ACHN (cell line): ENCODE measurements at regions not wholly inside any gene's neighbourhood (a gene's known extent, or its start where the extent isn't known, plus 50 kb on each side); places are given as distances from the start of the nearest gene placed in this dataset.
"Not testable (repeated sequence)": the region's sequence is repeated elsewhere in the genome, so short reads cannot be mapped to it uniquely, and the experiment has no call there.

ENCODE experiments used
- DNase-seq: peaks from one replicate; pipeline ENCODE4 v3.0.0-alpha.2; 2015
- in situ Hi-C: cut with HindIII; loops from 2 replicates; pipeline ENCODE4 v1.10.0; 2017; ENCODE audit warnings: low sequenced_read_pairs, low pct_ligation_motif_present, low pct_unique_long_range_greater_than_20kb

GRCh38 chr14:105682956-105683570, 156.7 kb downstream of the TMEM121 start:
- no peak for DNase-seq
- in situ Hi-C loops, result no loop called here

GRCh38 chr14:105684056-105684455, 157.7 kb downstream of the TMEM121 start:
- in situ Hi-C loops, DNase-seq: not testable (repeated sequence)

- in situ Hi-C loops, DNase-seq: not testable (repeated sequence)
Observed at GRCh38 chr14:105684597-105684996, 158.2 kb downstream of the TMEM121 start.

DNA sequence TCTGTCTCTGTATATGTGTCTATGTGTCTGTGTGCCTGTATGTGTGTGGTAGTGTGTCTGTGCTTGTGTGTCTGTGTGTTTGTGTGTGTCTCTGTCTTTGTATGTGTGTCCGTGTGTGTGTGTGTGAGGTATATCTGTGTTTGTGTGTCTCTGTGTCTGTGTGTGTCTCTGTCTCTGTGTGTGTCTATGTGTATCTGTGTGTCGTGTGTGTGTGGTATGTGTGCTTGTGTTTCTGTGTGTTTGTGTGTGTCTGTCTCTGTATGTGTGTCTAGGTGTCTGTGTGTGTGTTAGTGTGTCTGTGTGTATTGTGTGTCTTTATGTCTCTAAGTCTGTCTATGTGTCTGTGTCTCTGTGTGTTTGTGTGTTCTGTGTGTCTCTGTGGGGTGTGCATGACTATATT, 158.6 kb downstream of the TMEM121 start:
- DNase-seq, result no peak
- in situ Hi-C loops, result no loop called here

DNA sequence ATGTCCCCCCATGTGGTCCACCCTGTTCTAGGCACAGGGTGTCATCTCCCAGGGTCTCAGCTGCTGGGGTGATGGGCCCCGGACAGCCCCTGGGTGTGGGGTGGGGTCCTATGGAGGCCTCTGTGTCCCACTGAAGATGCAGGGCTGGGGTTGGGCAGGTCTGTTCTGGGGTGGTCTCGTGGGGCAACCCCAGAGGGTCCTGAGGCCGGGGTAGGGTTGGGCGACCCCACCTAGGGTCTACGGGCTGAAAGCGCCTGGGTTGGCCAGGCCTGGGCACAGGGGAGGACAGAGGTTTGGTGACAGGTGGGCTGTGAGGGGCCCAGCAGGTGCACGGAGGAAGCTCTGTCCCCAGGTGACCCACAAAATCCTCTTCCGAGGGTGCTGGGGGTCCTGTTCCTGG, 159.2 kb downstream of the TMEM121 start:
- DNase-seq, in situ Hi-C loops: not testable (repeated sequence)

- in situ Hi-C loops, DNase-seq: not testable (repeated sequence)
Observed at GRCh38 chr14:105686050-105686449, 159.7 kb downstream of the TMEM121 start.

GRCh38 chr14:105686462-105687170, 160.2 kb downstream of the TMEM121 start:
- in situ Hi-C loops, DNase-seq: not testable (repeated sequence)

DNA sequence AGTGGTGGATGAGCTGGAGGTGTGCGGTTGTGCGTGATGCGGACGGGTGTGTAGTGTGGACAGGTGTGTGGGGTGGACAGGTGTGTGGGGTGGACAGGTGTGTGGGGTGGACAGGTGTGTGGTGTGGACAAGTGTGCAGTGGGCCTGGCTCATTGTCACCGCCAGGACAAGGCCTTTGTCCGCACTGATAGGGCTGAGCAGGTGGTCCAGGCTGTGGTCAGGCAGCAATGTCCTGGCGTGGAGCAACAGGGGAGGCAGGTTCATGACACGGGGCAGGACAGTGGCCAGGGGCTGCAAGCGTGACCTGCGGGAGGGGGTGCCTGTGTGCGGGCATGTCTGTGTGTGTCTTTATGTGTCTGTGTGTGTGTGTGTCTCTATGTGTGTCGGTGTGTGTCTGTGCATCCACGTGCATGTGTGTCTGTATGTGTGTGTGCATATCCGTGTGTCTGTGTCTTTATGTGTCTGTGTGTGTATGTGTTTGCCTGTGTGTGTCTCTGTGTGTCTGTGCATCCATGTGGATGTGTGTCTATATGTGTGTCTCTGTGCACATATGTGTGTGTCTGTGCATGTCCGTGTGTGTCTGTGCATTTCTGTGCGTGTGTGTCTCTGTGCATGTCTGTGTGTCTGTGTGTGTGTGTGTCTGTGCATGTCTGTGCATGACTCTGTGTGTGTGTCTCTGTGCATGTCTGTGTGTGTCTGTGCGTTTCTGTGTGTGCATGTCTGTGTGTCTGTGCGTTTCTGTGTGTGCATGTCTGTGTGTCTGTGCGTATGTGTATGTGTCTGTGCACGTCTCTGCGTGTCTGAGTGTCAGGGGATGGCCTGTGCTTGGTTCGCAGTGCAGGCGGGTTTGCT, 161.0 kb downstream of the TMEM121 start:
- DNase-seq, in situ Hi-C loops: not testable (repeated sequence)

DNA sequence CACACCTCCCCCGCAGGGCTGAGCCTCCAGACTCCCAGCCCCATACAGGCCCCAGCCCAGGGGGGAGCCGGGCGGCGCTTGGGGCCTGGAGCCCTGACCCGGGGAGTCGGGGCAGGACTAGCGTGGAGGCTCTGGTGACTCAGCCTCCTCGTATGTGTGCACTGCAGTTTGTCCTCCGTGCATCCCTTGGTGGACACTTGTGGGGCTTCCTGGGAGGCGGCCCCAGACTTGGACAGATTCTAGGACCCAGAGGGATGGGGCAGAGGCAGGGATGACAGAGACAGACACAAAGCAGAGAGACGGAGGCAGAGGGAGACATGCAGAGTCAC, 161.6 kb downstream of the TMEM121 start:
- peak; percentile 2 for DNase-seq
- in situ Hi-C loops, result not testable (repeated sequence)

- DNase-seq, result not testable (repeated sequence)
Observed at GRCh38 chr14:105688664-105689221, 162.4 kb downstream of the TMEM121 start.

GRCh38 chr14:105689722-105690121, 163.3 kb downstream of the TMEM121 start:
- in situ Hi-C loops, result no loop called here
- DNase-seq, result no peak

More at GRCh38 chr14:105688664-105689221, 162.4 kb downstream of the TMEM121 start:
- in situ Hi-C loops, result not testable (repeated sequence)

- DNase-seq, result no peak
- in situ Hi-C loops, result no loop called here
Observed at GRCh38 chr14:105690671-105691070, 164.3 kb downstream of the TMEM121 start.

GRCh38 chr14:105691321-105692109, 165.1 kb downstream of the TMEM121 start:
- in situ Hi-C loops, DNase-seq: not testable (repeated sequence)

DNA sequence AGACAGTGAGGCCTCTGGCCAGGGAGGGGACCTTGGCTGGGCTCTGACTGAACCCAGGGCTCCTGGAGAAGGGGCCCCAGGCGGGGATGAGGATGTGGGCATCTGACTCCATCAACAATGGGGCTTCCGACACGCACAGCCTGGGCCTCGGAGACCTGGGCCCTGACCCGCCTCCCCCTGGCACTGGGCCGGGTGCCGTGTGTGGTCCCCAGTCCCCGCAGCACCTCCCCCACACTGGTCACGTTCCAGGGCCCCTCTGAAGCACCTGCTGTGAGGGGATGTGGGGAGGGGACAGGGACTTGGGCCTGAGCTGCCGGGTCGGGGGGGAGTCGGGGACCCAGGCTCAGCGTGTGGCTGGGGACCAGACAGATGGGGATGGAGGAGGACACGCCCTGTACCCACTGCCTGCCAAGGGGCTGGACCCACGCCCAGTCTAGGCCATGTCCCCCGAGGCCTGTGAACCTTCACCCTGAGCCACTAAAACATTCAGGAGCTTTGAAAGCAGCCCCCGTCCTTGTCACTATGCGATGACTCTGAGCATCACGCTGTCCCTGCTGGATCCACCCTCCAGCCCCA, 165.8 kb downstream of the TMEM121 start:
- DNase-seq, in situ Hi-C loops: not testable (repeated sequence)

GRCh38 chr14:105694961-105695360, 168.6 kb downstream of the TMEM121 start:
- in situ Hi-C loops, result no loop called here
- DNase-seq, result no peak

DNA sequence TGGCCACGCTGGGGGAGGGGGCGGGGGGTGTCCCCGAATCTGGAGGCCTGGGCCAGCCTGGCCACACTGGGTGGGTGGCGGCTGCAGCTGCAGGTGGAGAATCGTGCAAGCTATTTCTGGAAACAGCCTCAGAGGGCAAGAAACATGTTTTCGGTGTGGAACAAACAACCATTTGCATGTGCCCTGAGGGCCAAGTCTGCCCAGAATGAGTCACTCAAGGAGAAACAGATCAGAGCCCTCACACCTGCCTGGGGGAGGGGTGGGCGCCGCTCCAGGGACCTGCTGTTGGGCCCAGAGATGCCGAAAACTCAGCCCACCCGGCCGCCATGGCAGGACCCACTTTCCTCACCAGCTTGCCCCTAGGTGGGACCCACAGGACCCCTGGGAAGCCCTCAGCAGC, 170.0 kb downstream of the TMEM121 start:
- in situ Hi-C loops, DNase-seq: not testable (repeated sequence)

DNA sequence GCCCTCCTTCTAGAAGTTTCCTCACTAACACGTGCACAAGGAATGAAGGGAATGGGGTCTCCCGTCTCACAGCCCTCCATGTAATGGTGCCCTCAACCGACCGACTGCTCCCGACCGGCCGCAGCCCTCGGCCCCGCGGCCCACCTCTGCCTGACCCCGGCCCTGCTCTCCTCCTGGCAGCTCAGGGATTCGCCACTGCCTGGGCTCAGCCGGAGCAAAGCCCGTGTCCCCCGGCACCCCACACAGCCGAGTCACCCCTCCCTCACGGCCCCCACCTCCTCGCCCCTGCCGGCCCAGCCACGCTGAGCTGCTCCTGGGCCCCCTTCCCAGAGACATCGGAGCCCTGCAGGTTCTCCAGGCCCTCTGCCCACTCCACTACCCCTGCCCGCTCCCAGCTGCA, 171.0 kb downstream of the TMEM121 start:
- DNase-seq, in situ Hi-C loops: not testable (repeated sequence)

GRCh38 chr14:105697955-105698354, 171.6 kb downstream of the TMEM121 start:
- DNase-seq, in situ Hi-C loops: not testable (repeated sequence)
